ENCODE measurements at regions not wholly inside any gene's neighbourhood (a gene's known extent, or its start where the extent isn't known, plus 50 kb on each side); places are given as distances from the start of the nearest gene placed in this dataset.

GRCh38 chr7:155872678-155873369 is 60.6 kb upstream of the SHH start:
- no peak for TF ChIP-seq POLR2A (IDR thresholded peaks at IDR 0.05; ENCODE audit: low read depth, low read length)
- no peak for TF ChIP-seq POLR2AphosphoS5 (IDR thresholded peaks at IDR 0.05; ENCODE audit: low read depth, low read length)
- no peak for TF ChIP-seq PAX5 (IDR thresholded peaks at IDR 0.05; ENCODE audit: insufficient read depth, low read length, severe bottlenecking)
